Fibroblast of mammary gland (primary cell): ENCODE measurements at regions not wholly inside any gene's neighbourhood (a gene's known extent, or its start where the extent isn't known, plus 50 kb on each side); places are given as distances from the start of the nearest gene placed in this dataset.

ENCODE experiments used
- DNase-seq: peaks from one replicate; pipeline ENCODE4 v3.0.0-alpha.2; 2010; ENCODE audit warnings: low read depth
- H3K4me3 ChIP-seq: 2 replicates; pipeline ENCODE4 v1.5.1; 2011; ENCODE audit warnings: low read depth, mild to moderate bottlenecking, low read length, moderate library complexity; ENCODE audit not compliant: control insufficient read depth
- CTCF ChIP-seq: conservative IDR thresholded peaks from 2 replicates; pipeline ENCODE4 v1.5.1; 2011; ENCODE audit warnings: low read depth, low read length, inconsistent platforms; ENCODE audit not compliant: control insufficient read depth, insufficient read depth

- TF ChIP-seq CTCF: no peak
- no peak overlapping the region for H3K4me3 ChIP-seq
Observed at GRCh38 chr14:44291366-44291915, 215.6 kb downstream of the FSCB start.

GRCh38 chr14:44287858-44288257 is 219.2 kb downstream of the FSCB start:
- peak; percentile 12 for DNase-seq
- TF ChIP-seq CTCF: no peak

More at GRCh38 chr14:44291366-44291915, 215.6 kb downstream of the FSCB start:
- DNase-seq: no peak

GRCh38 chr14:44286201-44286600 is 220.9 kb downstream of the FSCB start:
- no peak overlapping the region for H3K4me3 ChIP-seq
- no peak for TF ChIP-seq CTCF
- DNase-seq: no peak

More at GRCh38 chr14:44287858-44288257, 219.2 kb downstream of the FSCB start:
- H3K4me3 ChIP-seq: no peak overlapping the region

DNA sequence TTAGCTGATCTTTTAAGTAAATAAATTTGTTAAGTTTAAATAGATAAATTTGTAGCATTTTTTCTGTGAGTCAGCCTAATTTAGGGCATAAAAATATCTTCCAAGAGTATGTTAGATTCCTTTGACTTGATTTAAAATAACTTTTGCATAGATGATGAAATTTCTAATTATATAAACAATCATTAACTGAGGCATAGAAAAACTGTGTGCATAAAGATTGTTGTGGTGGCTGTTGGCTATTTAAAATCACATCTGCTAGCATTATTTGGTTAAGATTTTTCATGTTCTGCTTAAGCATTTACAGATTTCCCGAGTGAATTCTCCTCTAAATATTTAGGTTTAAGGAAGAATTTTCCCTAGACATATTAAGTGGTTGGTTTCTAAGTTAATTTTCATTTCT is 223.2 kb downstream of the FSCB start:
- H3K4me3 ChIP-seq: no peak overlapping the region
- no peak for DNase-seq
- TF ChIP-seq CTCF: no peak

DNA sequence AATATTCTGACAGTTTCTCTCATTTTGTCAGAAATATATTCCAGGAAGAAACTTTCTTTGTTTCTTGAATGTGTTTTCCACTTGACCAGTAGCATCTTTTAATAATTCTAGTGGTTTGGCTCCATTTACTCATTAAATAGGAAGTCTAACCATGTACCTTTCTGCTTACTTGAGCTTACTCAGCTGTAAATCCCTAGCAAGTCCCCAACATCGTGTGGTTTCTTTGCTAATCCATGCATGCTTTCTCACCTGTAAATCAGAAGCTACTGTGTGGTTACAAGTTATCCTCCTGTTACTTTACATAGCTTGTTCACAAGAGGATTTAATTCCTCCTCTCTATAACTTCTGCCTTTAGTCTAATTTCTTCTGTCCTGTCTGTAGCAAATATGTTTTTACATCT is 227.7 kb downstream of the FSCB start:
- TF ChIP-seq CTCF: no peak

DNA sequence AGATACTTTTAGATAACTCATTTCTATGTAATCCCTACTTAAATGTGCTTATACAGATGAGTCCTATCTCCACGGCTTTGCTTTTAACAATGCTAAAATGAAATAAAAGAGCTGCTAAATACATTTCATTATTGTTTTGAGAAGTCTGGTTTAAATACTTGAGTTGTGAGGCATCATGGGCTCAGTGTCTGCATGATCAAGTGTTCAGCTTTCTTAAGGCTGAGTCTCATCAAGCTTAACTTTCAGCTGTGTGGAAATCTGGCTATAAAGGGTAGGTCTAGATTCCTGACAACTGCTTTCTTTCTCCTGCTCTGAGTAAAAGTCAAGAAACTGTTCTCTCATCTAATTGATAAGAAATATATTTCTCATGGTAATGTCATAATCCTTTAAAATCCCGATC is 235.4 kb downstream of the FSCB start:
- H3K4me3 ChIP-seq: no peak overlapping the region
- no peak for TF ChIP-seq CTCF
- DNase-seq: no peak

More for the DNA sequence above, 227.7 kb downstream of the FSCB start:
- no peak overlapping the region for H3K4me3 ChIP-seq
- no peak for DNase-seq

DNA sequence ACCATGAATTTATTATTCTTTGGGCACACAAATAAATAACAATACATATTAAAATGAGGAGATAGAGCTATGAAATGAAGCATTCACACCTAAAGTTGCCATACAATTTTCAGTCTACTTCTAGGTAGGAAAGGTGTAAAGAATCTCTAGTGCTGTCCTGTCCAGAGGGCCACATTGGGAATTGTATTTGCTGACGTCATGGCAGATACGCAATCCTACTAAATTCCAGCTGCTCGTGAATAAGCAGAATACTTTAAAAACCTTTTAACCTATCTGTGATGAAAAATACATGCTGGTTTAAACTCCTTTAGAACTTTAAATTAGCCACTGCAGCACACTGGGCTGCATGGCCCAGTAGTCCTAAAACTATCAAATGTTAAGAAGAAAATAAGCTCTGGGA is 236.1 kb downstream of the FSCB start:
- TF ChIP-seq CTCF: no peak
- H3K4me3 ChIP-seq: no peak overlapping the region
- DNase-seq: no peak
